ENCODE measurements at regions not wholly inside any gene's neighbourhood (a gene's known extent, or its start where the extent isn't known, plus 50 kb on each side); places are given as distances from the start of the nearest gene placed in this dataset.

DNA sequence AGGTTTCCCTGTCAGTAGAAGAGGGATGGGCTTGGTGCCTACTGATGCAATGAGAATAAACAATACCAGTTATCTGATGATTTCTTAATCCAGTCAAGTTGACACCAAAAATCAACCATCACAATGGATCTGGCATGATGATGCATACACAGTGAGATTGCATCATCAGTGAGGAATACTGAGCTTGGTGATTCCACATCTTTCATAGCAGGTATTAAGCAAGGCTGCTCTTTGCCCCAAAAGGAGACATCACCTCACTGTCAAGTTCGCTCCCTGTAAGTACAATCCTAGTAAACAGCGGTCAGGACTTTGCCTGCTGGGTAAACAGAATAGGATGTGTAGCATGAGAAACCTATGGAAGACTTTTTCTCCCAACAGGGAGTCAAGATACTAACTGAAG lies 282.7 kb upstream of the CDH2 start:
- TF ChIP-seq, protein P1, sequence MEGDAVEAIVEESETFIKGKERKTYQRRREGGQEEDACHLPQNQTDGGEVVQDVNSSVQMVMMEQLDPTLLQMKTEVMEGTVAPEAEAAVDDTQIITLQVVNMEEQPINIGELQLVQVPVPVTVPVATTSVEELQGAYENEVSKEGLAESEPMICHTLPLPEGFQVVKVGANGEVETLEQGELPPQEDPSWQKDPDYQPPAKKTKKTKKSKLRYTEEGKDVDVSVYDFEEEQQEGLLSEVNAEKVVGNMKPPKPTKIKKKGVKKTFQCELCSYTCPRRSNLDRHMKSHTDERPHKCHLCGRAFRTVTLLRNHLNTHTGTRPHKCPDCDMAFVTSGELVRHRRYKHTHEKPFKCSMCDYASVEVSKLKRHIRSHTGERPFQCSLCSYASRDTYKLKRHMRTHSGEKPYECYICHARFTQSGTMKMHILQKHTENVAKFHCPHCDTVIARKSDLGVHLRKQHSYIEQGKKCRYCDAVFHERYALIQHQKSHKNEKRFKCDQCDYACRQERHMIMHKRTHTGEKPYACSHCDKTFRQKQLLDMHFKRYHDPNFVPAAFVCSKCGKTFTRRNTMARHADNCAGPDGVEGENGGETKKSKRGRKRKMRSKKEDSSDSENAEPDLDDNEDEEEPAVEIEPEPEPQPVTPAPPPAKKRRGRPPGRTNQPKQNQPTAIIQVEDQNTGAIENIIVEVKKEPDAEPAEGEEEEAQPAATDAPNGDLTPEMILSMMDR (IDR thresholded peaks at IDR 0.05) = no peak
- no peak for TF ChIP-seq RAD21 (conservative IDR thresholded peaks at IDR 0.05 in 1 of 2, IDR thresholded peaks at IDR 0.05 in 1 of 2)
- no peak for TF ChIP-seq POLR2A (IDR thresholded peaks at IDR 0.05; ENCODE audit: low read length)
- TF ChIP-seq, protein P2, sequence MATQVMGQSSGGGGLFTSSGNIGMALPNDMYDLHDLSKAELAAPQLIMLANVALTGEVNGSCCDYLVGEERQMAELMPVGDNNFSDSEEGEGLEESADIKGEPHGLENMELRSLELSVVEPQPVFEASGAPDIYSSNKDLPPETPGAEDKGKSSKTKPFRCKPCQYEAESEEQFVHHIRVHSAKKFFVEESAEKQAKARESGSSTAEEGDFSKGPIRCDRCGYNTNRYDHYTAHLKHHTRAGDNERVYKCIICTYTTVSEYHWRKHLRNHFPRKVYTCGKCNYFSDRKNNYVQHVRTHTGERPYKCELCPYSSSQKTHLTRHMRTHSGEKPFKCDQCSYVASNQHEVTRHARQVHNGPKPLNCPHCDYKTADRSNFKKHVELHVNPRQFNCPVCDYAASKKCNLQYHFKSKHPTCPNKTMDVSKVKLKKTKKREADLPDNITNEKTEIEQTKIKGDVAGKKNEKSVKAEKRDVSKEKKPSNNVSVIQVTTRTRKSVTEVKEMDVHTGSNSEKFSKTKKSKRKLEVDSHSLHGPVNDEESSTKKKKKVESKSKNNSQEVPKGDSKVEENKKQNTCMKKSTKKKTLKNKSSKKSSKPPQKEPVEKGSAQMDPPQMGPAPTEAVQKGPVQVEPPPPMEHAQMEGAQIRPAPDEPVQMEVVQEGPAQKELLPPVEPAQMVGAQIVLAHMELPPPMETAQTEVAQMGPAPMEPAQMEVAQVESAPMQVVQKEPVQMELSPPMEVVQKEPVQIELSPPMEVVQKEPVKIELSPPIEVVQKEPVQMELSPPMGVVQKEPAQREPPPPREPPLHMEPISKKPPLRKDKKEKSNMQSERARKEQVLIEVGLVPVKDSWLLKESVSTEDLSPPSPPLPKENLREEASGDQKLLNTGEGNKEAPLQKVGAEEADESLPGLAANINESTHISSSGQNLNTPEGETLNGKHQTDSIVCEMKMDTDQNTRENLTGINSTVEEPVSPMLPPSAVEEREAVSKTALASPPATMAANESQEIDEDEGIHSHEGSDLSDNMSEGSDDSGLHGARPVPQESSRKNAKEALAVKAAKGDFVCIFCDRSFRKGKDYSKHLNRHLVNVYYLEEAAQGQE (IDR thresholded peaks at IDR 0.05) = no peak
- TF ChIP-seq, protein P3, sequence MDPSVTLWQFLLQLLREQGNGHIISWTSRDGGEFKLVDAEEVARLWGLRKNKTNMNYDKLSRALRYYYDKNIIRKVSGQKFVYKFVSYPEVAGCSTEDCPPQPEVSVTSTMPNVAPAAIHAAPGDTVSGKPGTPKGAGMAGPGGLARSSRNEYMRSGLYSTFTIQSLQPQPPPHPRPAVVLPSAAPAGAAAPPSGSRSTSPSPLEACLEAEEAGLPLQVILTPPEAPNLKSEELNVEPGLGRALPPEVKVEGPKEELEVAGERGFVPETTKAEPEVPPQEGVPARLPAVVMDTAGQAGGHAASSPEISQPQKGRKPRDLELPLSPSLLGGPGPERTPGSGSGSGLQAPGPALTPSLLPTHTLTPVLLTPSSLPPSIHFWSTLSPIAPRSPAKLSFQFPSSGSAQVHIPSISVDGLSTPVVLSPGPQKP (IDR thresholded peaks at IDR 0.05; ENCODE audit: low read depth, low read length) = no peak
- TF ChIP-seq JUN (IDR thresholded peaks at IDR 0.05) = no peak
- no peak for TF ChIP-seq EP300 (IDR thresholded peaks at IDR 0.05)
- TF ChIP-seq RCOR1 (IDR thresholded peaks at IDR 0.05; ENCODE audit: low read depth, low read length) = no peak
- TF ChIP-seq MAZ (IDR thresholded peaks at IDR 0.05; ENCODE audit: borderline replicate concordance, low read depth, low read length) = no peak
- TF ChIP-seq HDAC2 (IDR thresholded peaks at IDR 0.05) = no peak
- TF ChIP-seq MYC (IDR thresholded peaks at IDR 0.05; ENCODE audit: borderline replicate concordance, low read length) = no peak
- TF ChIP-seq, protein P4, sequence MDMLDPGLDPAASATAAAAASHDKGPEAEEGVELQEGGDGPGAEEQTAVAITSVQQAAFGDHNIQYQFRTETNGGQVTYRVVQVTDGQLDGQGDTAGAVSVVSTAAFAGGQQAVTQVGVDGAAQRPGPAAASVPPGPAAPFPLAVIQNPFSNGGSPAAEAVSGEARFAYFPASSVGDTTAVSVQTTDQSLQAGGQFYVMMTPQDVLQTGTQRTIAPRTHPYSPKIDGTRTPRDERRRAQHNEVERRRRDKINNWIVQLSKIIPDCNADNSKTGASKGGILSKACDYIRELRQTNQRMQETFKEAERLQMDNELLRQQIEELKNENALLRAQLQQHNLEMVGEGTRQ (IDR thresholded peaks at IDR 0.05) = no peak
- no peak for TF ChIP-seq MAFK (IDR thresholded peaks at IDR 0.05; ENCODE audit: partially characterized antibody)
